Stimulated activated CD4-positive, alpha-beta T cell treated with anti-CD3 and anti-CD28 coated beads, Interleukin-12 subunit alpha, Interleukin-12 subunit beta, amount 100 ng/mL, for 4 hours (primary cell): ENCODE measurements at regions not wholly inside any gene's neighbourhood (a gene's known extent, or its start where the extent isn't known, plus 50 kb on each side); places are given as distances from the start of the nearest gene placed in this dataset.
"Not testable (repeated sequence)": the region's sequence is repeated elsewhere in the genome, so short reads cannot be mapped to it uniquely, and the experiment has no call there.

ENCODE experiments used
- DNase-seq: peaks from one replicate; pipeline ENCODE4 v3.0.0-alpha.2; 2020

DNA sequence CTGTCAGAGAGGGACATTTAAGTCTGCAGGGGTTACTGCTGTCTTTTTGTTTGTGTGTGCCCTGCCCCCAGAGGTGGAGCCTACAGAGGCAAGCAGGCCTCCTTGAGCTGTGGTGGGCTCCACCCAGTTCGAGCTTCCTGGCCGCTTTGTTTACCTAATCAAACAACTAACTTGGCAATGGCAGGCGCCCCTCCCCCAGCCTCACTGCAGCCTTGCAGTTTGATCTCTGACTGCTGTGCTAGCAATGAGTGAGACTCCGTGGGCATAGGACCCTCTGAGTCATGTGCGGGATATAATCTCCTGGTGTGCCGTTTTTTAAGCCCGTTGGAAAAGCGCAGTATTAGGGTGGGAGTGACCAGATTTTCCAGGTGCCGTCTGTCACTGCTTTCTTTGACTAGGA is 216.8 kb upstream of the CDKN2B start:
- not testable (repeated sequence) for DNase-seq

DNA sequence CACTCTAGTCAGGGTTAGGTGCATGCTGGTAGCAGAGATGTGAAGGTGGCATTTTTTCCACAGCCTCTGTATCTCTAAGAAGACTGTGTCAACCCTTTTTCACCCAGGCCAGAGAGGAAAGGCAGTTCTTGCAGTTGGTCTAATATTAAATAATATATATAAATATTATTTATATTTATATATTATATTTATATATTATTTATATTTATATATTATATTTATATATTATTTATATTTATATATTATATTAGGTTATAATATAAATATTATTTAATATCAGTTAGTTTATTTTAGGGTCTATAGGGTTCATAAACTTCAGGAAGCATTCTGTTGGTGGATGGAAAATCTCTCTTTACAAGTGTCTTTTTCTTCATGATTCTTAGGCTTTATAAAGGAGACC is 218.6 kb upstream of the DMRTA1 start:
- no peak for DNase-seq

DNA sequence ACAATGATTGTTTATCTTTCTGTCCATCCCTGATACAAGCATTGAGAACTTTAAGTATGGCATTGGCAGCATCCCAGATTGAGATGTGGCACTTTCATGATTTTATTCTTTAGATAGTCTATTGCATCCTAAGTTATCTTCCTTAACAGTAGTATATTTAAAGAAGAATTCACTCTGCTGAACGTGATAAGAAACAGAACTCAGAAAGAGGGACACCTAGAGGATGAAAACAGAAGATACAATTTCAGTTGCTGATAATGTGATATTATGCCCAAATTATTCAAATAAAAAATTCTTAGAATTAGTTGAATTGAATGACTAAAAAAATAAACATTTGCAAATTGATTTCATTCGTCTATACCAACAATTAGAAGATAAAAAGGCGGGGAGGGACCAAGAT is 218.1 kb upstream of the DMRTA1 start:
- DNase-seq: no peak

DNA sequence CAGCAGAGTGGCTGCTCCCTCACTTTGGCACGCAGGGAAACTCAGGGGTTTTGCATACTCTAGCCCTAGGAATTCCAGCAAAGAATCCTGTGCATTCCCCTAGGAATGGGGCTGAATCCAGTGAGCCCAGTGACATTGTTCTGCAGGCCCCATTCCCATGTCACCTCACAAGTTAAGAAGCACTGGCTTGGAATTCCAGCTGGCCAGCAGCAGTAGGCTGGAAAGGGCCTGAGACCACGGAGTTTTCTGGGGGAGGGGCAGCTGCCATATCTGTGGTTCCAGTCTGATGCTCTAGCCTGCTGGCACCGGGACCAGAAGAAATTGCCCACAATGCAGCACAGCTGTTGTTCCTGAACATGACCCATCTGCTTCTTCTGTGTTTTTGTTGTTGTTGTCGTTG is 217.6 kb upstream of the DMRTA1 start:
- DNase-seq: no peak

DNA sequence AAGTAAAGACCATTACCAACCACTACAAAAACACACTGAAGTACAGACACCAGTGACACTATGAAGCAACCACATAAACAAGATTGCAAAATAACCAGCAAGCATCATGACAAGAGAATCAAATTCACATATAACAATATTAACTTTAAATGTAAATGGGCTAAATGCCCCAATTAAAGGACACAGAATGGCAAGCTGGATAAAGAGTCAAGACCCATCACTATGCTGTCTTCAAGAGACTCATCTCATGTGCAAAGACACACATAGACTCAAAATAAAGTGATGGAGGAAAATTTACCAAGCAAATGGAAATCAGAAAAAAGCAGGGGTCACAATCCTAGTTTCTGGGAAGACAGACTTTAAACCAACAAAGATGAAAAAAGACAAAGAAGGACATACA is 215.3 kb upstream of the DMRTA1 start:
- DNase-seq: not testable (repeated sequence)

DNA sequence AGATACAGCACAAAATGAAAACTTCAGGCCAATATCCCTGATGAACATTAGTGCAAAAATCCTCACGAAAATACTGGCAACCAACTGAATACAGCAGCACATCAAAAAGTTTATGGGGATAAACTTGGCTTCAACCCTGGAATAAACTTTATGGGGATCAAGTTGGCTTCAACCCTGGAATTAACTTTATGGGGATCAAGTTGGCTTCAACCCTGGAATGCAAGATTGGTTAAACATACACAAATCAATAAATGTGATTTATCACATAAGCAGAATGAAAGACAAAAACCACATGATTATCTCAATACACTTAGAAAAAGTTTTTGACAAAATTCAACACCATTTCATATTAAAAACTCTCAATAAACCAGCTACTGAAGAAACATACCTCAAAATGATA is 213.7 kb upstream of the DMRTA1 start:
- no peak for DNase-seq

DNA sequence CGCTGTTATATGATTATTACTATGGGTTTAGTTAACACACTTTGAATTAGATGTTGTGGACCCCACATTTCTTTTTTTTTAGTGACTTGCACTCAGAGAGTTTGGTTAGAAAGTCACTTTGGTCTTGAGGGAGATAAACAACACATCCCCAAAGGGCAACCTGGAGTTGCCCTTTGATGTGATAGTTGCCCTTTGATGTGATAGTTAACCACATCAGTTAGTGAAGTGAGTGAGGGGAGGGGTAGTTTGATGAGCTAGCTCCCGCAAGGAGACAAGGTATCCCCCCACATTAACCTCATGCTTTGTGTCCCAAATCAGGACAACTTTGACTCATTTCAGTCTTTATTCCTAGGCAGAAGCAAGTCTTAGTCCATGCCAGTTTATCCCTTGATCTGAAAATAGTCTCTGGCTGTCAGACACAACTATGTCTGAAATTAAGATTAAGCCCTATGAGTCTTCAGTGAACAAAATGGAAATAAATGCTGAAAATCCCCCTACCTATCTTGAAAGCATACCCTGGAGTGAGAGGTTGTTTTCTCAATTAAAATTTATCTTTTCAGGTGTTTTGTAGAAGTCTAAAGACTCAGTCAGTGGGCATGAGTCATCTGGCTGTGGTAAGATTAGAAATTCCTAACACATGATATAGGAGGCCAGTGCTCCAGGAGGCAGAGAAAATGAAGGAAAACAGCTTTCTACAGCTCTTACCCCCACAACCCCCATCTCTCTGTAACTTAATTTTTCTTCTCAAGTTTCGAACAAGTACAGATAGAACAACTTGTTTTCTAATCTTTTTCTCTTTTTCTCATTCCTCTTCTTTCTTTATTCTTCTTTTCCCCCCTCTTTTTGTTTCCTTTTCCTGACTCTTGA is 208.9 kb upstream of the DMRTA1 start:
- DNase-seq: no peak

DNA sequence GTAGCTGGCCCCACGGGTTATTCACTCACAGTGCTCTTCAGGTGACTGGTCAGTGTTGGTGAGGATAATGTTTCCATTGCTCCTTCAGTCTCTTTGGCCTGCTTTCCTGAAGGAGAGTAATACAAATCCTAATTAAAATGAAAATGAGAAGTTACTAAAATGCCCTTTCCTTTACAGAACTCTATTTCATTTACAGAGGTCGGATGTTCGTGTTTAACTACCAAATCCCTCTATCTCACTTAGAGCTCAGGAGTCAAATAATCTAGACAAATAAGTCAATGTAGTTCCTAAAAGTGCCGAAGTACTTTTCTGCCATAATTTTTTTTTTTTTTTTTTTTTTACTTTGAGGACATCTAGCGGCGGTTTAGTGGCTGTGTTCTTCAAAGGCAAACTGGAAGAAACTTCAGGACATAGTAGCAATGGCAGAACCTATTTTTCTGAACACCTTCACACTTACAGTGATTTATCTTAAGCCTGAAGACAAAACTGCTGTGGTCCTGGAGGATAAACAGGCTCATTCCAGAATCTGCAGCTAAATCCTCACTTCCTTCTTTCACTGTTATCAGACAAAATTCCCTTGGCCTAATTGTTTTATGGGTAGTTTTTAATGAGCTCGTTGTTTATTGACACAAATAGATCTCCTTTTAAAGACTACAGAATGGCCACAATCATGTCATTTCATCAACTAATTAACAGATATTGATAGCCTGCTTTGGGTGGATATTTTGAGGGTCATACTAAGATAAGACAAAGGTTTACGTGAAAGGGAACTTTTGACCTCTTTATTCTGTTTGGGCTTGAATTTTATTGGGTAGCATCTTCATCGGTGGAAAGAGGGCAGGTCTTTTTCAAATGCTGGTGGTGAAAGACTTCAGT is 207.6 kb upstream of the DMRTA1 start:
- DNase-seq: no peak

DNA sequence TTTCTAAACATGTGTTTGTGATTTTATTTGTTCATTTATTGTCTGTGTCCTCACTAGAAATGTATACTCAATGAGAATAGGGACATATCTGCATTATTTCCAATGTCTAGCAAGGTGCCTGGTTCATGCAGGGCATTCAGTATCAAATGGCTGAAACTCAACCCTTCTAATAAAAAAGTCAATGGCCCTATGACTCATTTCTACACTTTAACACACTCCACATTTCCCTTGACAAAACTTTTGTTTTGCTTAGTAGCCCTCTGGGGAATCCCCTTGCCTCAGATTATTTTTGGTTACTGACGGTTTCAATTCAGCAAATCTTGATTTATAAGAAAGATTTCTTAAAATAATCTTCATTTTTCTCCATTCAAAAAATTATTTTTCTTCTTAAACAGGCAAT is 206.0 kb upstream of the DMRTA1 start:
- DNase-seq: no peak

DNA sequence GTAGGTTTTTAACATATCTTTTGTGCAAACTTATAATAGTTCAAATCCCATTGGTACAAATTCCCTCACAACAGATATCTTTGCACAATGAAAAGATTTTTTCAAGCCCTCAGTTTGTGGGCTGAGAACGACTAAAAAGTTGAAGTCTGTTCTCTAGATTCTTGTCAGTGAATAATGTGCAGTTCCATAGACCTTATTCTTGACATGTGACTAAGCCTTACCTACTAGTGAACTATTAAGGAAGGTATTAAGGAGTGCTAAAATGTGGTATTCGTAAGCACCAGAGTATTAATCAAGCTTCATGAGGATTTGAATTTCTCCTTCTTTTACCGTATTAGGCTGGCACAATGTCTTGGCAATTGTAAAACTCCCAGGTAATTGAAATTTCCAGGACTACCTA is 205.6 kb upstream of the DMRTA1 start:
- DNase-seq: no peak

DNA sequence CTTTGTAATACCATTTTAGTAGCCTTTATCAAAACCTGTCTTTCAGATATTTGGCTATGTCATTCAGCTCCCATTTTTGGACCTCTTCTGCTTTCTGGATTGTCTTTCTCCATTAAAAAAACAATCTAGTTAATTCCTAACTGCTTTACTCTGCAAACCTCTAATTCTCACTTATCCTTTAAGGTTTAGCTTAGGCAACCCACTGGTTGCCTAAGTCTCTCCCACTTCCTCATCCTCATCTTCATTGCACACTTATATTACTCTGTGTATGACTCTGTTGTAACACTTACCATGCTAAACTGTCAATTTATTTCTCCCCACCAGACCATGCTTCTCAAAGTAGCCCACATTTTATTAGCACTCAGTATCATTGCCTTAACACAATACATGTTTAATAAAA is 205.0 kb upstream of the DMRTA1 start:
- DNase-seq: no peak

DNA sequence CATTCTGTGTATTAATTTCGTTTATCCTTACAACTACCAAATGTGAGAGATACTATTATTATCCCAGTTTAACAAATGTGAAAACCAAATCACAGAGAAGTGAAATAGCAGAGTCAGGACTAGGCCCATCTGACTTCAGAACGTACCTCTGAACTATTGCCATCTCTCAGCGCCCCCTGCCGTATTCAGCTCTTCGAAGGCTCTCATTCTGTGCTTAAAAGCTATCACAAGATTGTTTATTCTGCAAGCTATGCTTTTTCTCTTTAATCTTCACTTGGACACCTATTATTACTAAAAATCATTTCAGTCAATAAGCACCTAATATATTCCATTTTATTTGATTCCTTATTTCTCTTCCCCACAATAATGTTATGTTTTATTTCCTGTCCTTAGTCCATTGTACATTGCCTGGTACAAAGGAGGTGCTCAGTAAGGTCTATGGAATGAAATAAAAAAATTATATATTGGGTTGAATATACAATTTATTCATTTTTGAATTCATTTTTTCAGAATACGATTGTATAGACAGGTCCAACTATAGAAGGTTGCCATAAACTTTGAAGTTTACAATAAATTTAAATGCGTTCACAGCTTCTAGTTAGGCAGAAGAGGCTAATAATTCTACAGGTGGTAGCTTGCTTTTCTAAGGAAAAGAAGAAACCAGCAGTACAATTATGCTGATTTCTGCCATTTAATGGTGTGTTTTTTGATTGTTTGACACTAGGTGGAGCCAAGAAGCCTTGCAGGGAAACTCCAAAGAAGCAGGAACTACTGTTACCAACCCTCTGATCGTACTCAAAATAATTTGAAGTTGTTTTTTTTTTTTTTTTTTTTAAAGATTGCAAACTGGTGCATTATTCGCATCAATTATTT is 202.2 kb upstream of the DMRTA1 start:
- peak; percentile 18 for DNase-seq

DNA sequence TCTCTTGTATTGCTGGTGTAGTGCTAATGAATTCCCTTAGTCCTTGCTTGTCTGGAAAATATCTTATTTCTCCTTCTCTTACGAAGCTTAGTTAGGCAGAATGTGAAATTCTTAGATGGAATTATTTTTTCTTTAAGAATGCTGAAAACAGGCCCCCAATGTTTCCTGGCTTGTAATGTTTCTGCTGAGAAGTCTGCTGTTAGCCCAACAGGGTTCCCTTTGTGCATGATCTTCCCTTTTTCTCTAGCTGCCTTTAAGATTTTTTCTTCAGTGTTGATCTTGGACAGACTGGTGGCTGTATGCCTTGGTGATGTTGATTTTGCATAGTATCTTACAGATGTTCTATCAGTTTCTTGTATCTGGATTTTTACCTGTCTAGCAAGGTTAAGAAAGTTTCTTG is 191.3 kb upstream of the DMRTA1 start:
- no peak for DNase-seq

DNA sequence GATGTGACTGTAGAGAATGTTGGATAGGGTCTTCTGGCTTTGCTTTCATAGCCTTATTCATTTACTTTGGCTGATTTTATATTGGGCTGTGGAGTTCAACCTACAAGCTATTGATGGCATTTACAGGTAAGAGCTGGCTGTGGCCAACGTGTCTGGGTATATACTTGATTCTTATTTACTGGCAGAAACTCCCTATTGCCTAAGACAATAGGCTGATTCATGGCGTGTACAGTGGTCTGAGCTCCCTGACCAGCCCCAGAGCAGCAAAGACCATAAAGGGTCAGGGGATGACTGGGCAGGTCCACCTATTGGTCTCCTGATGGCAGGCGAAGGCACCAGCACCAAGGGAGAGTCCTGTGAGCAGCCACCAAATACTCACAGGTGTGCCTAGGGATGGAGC is 190.2 kb upstream of the DMRTA1 start:
- no peak for DNase-seq

DNA sequence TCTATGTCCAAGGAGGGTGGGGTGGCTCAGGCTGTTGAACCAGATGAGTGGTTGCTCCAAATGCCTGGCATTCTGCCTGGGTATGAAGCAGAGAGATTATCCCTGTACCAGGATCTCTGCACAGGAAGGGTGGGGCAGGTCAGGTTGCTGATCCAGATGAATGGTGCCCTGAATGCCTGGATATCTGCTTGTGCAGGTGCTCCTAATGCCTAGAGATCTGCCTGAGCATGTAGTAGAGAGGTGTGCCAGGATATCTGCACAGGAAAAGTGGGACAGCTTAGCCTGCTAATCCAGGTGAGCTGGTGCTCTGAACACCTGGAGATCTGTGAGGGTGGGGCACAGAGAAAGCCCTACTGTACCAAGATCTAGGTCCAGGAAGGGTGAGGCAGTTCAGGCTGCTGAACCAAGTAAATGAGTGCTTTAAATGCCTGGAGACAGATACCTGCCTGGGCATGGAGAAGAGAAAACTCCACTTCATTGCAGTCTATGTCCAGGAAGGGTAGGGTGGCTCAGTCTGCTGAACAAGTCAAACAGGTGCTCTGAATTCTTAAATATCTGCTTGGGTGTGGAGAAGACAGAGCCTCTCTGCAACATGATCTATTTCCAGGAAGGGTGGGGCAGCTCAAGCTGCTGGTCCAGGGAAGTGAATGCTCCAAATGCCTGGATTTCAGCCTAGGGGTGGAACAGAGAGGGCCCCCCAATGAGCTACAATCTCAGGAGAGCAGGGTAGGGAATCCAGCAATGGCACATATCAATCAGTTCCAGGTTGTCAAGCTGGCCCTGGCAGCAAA is 189.4 kb upstream of the DMRTA1 start:
- no peak for DNase-seq

DNA sequence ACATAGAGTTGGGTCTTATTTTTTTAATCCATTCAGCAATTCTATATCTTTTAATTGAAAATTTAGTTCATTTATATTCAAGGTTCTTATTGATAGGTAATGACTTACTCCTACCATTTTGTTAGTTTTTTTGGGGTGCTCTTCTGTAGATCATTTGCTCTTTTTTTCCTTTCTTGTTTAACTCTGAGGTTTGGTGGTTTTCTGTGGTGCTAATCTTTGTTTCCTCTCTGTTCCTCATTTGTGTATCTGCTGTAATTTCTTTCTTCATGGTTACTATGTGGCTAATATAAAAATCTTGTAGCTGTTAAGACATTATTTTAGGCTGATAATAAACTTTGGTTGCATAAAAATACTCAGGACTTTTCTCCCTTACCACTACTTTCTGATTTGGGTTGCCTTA is 181.6 kb upstream of the DMRTA1 start:
- DNase-seq: no peak

DNA sequence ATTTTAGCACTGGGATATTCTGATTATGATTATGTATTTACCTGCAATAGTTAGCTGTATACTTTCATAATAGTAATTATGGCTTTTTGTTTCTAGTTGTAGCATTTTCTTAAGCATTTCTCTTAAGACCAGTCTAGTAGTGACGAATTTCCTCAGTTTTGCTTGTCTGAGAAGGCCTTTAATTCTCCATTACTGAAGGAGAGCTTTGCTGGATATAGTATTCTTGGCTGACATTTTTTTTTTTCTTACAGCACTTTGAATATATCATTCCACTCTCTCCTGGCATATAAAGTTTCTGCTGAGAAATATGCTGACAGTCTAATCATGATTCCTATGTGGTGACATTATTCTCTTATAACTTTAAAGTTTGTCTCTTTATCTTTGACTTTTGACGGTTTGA is 181.1 kb upstream of the DMRTA1 start:
- DNase-seq: no peak

DNA sequence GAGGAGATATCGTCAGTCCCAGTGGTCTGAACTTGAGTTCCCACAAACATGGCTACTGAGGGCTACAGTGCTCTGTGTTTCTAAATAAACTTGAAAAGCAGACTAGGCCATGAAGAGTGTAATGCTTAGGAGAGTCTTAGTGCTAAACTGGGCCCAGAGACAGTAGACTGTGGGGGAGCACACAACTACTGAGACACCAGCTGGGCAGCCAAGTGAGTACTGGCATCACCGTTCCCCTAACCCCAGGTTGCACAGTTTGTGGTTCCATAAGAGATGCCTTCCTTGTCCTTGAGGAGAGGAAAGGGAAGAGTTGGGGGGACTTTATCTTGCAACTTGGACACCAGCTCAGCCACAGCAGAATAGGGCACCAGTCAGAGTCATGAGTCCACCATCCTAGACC is 172.1 kb upstream of the DMRTA1 start:
- DNase-seq: no peak

DNA sequence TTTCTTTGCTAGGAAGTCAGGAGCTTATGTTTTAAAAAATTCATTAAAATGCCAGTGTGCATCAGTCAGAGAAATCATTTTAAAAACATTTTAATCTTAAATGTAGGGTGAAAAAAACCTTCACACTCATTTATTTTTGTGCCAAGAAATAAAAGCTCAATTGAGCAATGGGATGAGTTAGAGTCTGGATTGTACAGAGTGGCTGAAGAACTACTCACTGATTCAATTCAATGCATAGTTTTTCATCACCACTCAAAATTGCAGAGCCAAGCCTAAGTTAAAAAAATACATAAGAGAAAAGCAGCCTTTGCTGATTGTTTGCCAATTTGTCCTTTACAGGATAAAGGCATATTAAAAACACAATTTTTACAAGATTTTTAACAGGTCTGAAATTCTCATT is 168.2 kb upstream of the DMRTA1 start:
- DNase-seq: no peak

DNA sequence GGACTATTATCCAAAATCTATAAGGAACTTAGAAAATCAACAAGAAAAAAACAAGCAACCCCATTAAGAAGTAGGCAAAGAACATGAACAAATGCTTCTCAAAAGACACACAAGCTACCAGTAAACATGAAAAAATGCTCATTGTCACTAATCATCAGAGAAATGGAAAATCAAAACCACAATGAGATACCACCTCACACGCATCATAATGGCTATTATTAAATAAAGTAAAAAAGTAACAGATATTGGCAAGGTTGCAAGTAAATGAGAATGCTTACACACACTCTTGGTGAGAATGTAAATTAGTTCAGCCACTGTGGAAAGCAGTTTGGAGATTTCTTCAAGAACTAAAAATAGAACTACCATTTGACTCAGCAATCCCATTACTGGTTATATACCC is 167.0 kb upstream of the DMRTA1 start:
- no peak for DNase-seq

DNA sequence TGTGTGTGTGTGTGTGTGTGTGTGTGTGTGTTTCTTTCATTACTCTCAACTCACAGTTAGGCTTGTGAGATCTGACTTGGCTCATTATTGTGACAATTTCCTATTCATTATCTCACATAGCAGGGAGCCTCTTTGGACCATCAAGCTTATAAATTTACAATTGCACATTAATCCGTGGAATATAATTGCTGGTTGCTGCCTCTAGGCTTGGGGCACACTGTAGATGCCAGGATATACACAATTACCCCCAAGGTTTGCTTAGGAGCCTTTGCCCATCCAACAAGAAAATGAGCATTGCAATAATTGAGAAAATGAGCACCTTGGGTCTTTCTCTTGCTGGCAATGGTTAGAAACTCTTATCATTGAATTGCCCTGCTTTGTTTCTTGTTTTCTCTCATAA is 161.6 kb upstream of the DMRTA1 start:
- DNase-seq: no peak

DNA sequence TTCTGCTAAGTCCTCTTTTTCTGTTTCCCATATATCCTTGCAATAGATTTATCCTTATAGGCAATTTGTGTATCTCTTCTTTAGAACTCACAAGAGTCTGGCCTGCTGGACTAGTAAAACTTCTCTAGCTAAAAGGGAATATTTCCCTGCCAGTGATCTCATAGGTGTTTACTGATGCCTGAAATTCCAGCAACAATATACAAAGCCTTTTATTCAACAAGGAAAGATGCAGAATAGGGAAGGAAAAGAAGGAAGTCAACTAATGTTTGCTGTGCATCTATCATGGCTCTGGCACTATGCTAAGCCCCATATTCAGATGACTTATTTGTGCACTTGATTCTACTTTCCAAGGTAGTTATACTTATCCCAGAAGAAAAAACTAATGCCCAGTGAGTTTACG is 160.0 kb upstream of the DMRTA1 start:
- no peak for DNase-seq
